Epithelial cell of prostate (primary cell): ENCODE measurements at regions not wholly inside any gene's neighbourhood (a gene's known extent, or its start where the extent isn't known, plus 50 kb on each side); places are given as distances from the start of the nearest gene placed in this dataset.
A peak's percentile ranks its signal among the peaks of the same experiment; 100 is the strongest.
"Not testable (repeated sequence)": the region's sequence is repeated elsewhere in the genome, so short reads cannot be mapped to it uniquely, and the experiment has no call there.

Experiments
- DNase-seq: peaks from one replicate; pipeline ENCODE4 v3.0.0-alpha.2; 2011; ENCODE audit warnings: low read depth, low spot score
- H3K27ac ChIP-seq: fragments of 450-650 bp; 2 replicates; pipeline ENCODE4 v1.5.1; 2017; ENCODE audit warnings: mild to moderate bottlenecking

- no peak for DNase-seq
- H3K27ac ChIP-seq, result no peak overlapping the region
These were observed 452.0 kb upstream of the MCTP2 start for GRCh38 chr15:93779341-93779740.

DNA sequence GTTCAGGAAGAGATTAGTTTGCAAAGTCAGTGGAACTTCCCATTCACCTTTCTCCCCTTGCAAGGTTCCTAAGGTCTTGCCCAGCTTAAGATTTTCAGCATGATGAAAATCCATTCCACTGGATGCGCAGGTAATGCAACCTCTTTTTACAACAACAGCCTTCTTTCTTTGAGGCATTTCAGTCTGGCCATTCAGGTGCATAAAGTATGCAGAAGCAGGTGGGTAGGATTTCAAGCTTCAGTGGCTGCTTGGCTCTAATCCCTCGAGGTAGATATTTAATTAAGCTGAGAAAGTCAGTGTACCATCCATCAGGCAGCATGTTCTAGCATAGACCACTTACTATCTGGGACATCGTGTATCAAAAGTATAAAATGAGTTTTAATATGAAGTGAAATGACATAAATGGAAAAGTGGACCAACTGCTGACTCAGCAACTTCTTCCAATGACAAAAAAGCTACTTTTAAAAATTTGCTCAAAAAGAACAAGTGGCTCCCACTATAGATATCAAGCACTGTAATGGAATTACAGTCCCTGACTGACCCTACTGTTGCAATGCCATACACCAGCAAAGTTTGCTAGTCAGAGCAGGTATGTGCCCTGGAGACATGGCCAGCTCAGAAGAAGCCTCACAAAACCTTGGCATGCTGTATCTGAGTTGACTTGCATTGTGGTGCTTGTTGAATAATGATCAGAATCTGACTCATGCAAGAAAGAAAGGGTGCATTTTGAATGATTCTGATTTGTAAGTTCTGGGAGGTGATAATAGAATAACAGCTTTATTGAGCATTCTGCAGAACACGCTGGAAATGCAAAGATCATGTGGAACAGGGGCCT is 459.9 kb upstream of the MCTP2 start:
- peak; percentile 86 for DNase-seq
- H3K27ac ChIP-seq, result peak overlapping the region; percentile 18

DNA sequence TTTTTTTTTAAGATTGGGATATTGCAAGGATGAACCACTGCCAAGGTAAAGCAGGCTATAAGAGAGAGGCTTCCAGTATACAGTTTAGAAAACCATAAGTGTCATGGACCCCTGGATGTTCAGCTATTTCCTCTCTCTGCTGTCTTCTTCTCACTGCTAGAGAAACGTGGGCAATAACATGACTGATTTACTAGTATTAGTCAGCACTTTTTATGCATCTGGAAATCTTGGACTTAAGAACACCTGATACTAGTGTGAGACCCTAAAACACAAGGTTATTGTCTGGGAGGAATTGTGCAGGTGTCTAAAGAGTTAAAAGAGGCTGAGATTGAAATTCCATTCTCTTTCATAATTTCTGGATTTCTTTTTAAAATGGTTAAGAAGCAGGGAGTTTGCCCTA is 460.6 kb upstream of the MCTP2 start:
- no peak for DNase-seq

DNA sequence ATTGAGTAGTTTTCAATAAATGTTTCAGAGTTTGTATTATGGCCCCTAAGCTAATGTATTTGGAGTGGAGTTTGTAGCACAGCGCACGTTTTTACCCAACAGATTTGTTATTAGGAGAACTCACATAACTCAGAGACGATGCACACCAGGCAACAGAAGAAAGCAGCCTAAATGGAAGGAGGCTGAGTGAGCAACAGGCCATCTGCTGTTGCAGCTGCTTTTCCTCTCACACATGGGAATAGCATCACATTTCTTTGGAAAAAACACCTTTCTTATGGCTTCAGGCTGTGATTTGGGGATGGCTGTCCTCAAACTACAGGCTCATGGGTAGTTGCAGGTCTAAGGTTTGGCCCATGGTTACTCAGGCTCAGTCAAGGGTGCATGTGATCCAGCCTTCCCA is 469.3 kb upstream of the MCTP2 start:
- H3K27ac ChIP-seq, result no peak overlapping the region
- no peak for DNase-seq

More for the DNA sequence above, 460.6 kb upstream of the MCTP2 start:
- no peak overlapping the region for H3K27ac ChIP-seq

DNA sequence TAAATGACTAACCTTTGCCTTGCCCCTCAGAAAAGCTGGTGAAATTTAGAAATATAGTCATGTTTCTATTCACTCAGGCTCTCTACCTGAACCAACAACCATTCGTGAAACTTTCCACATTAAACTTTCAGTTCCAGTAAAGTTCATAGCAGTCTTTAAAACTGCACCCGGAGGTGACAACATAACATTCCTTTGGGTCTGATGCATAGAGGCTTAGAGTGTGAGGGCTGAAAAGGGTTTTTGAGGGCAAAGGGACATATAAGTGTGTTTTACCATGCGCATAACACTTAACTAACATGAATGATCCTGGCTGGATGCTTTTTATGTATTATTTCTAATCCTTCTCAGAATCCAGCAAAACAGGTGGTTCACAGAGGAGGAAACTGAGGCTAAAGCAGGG is 471.7 kb upstream of the MCTP2 start:
- no peak for DNase-seq
- H3K27ac ChIP-seq, result no peak overlapping the region

- H3K27ac ChIP-seq, result no peak overlapping the region
- DNase-seq, result no peak
These were observed 472.5 kb upstream of the MCTP2 start for GRCh38 chr15:93758824-93759223.

DNA sequence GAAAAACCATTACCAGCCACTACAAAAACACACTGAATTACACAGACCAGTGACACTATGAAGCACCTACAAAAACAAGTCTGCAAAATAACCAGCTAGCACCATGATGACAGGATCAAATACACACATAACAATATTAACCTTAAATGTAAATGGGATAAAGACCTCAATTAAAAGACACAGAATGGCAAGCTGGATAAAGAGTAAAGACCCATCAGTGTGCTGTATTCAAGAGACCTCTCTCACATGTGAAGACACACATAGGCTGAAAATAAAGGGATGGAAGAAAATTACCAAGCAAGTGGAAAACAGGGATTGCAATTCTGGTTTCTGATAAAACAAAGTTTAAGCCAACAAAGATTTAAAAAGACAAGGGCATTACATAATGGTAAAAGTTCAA is 482.7 kb upstream of the MCTP2 start:
- no peak overlapping the region for H3K27ac ChIP-seq
- no peak for DNase-seq

GRCh38 chr15:93734976-93735375 is 496.4 kb upstream of the MCTP2 start:
- not testable (repeated sequence) for H3K27ac ChIP-seq

DNA sequence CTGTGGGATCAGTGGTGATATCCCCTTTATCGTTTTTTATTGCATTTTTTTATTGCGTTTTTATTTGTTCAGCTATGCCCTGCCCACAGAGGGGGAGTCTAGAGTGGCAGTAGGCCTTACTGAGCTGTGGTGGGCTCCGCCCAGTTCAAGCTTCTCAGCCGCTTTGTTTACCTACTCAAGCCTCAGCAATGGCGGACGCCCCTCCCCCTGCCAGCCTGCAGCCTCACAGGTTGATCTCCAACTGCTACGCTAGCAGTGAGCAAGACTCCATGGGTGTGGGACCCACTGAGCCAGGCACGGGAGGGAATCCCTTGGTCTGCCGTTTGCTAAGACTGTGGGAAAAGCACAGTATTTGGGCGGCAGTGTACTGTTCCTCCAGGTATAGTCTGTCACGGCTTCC is 500.6 kb upstream of the MCTP2 start:
- DNase-seq, result no peak

More at GRCh38 chr15:93734976-93735375, 496.4 kb upstream of the MCTP2 start:
- DNase-seq, result not testable (repeated sequence)

GRCh38 chr15:93722165-93722564 is 509.2 kb upstream of the MCTP2 start:
- DNase-seq, result no peak
- H3K27ac ChIP-seq, result no peak overlapping the region

More for the DNA sequence above, 500.6 kb upstream of the MCTP2 start:
- H3K27ac ChIP-seq, result no peak overlapping the region

- H3K27ac ChIP-seq, result peak overlapping the region; percentile 86
- DNase-seq, result no peak
These were observed 510.8 kb upstream of the MCTP2 start for GRCh38 chr15:93720607-93721006.

GRCh38 chr15:93719921-93720351 is 511.4 kb upstream of the MCTP2 start:
- DNase-seq, result peak; percentile 10
- H3K27ac ChIP-seq, result peak overlapping the region; percentile 86

DNA sequence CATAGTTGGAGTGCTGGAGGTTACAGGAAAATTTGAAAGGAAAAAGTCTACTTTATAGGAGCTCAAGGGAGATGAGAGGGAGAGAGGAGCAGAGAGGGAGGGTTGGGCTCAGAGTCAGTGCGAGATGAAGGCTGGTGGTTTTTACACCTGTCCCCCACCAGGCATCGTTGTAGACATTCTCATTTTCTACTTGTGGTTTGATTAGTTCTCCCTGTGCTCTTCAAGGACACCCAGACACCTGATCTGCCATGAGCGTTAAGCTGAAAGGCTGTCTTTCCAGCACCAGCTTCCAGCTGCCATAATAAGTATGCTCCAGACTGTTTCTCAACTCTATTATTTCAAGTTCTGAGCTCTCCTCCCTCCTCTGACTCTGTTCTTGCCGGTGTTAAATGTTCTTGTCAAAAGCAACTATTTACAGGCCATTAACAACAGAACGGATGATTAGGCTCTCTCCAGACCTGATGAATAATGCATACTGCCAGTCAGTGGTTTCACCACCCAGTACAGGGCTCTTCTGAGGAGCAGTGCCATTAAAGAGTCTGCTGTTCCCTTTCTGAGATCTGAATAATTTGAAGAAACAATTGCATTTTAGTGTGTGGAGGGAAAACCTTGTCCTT is 514.6 kb upstream of the MCTP2 start:
- no peak overlapping the region for H3K27ac ChIP-seq
- no peak for DNase-seq

DNA sequence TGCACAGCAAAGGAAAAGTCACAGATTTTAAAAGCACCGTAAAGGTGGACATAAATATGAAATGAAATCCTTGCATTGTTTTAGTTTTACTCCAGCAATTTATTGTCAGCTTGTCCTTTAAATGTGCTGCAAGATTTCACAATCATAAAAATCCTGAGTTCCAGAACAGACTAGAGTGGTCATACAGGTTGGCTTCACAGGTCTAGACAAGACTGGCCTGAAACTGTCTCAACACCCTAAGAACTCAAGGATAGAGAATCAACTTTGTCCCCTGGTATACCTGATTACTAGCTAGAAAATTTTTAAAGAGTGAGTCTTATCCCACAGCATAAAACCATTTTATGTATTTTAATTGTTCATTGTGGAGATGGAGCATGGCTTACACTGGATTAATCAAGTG is 521.7 kb upstream of the MCTP2 start:
- peak; percentile 78 for DNase-seq
- peak overlapping the region; percentile 78 for H3K27ac ChIP-seq

- no peak for DNase-seq
- H3K27ac ChIP-seq, result peak overlapping the region; percentile 78
These were observed 522.5 kb upstream of the MCTP2 start for GRCh38 chr15:93708724-93709445.

GRCh38 chr15:93707751-93708150 is 523.6 kb upstream of the MCTP2 start:
- no peak overlapping the region for H3K27ac ChIP-seq
- no peak for DNase-seq

DNA sequence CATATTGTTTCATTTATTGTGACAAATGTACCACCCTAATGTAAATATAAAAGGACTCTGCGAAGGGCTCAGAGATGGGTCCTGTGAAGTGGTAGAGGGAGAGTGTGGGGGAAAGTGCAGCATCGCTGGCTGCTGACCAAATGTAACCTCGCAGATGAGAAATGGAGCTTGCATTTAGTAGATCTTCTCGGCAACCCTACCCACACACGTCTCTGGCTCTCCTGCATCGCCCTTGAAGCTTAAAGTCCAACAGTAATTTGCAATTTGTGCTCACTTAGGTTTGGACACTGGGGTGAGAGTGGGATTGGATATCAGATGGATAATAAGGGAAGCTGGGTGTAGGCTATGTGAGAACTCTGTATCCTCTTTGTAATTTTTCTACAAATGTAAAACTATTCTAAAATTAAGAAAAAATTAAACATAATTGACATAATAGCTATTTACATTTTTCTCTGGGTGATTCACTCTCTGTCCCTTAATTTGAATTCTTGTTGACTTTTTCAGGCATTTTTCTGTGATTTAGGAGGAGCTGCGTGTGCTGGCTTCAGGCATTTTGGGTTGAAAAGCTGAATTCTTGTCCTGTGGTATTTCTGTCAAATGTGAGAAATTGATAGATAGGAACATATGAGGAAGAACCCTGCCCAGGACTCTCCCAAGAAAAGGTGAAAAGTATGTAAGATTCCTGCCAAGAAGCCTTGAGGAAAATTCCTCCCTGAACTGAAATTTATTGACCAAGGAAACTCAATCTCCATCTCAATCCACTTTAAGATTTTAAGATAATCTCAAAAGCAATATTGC is 524.7 kb upstream of the MCTP2 start:
- DNase-seq, result no peak
- no peak overlapping the region for H3K27ac ChIP-seq

DNA sequence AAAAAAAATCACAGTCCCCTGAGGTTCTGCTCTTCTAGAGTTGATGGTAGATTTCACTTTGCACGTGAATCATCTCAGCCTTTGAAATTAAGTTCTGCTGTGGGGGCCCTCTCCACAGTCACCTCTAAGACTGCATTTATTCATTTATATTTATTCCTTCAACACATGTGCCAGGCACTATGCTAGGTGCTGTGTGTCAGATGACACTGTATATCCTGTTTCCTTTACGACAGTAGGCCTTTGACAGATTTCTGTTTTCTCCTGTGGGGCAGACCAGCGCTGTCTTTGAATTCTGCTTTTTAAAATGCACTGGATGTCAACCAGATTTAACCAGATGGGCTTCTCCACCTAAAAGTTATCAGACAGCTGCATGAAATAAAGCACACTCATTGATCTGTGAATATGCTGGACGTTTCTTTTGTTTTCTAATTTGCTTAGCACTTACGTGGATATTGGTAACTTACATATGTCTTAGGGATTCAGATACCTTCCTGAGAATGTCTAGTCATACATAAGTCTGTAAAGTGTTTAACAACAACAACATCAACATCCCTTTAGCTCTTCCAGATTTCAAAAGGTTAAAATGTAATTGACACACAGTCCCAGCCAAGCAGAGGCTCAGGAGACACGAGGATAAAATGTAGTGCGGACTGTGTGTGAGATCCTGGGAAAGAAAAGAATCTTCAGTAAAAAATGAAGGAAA is 525.5 kb upstream of the MCTP2 start:
- H3K27ac ChIP-seq, result no peak overlapping the region
- DNase-seq, result no peak

DNA sequence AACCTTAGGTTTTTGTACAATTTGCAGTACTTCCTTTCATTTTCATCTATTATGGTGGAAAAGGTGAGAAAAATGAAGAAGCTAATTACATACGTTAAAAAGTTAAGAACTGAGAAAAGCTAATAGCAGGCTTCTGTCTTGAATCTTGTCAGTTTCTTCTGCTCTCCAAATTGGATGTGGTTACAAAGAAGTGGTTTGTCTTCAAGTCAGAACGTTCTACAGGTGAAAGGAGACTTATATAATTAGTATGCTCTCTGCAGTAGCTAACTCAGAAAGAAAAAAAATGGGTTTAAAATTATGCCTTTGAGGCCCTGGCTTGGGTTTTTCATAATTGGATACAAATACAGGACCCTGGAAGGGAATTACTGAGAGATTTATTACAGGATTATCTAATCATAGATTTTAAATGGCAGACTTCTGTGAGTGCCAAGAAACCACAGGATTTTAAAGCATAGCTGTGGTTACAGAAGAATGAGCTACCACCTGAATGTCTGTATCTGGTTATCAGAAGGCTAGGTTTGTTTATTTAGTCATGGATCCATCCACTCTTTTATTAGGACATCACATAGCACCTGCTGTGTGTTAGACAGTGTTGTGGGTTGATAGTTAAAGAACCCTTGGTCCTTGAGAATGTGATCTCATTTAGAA is 528.1 kb upstream of the MCTP2 start:
- peak; percentile 34 for DNase-seq
- H3K27ac ChIP-seq, result no peak overlapping the region
